Panc1 (cell line): ENCODE measurements at regions not wholly inside any gene's neighbourhood (a gene's known extent, or its start where the extent isn't known, plus 50 kb on each side); places are given as distances from the start of the nearest gene placed in this dataset.

ENCODE experiments used
- POLR2AphosphoS5 ChIP-seq: IDR thresholded peaks from 2 replicates; pipeline ENCODE4 v1.6.1; 2012; ENCODE audit warnings: mild to moderate bottlenecking, low read depth, low read length, moderate library complexity
- TCF7L2 ChIP-seq: IDR thresholded peaks from 2 replicates; pipeline ENCODE4 v1.6.1; 2011; ENCODE audit warnings: mild to moderate bottlenecking, low read depth, low read length, inconsistent platforms
- TF ChIP-seq, protein P1 (sequence below): fragments of 450-650 bp; IDR thresholded peaks from 2 replicates; pipeline ENCODE4 v1.5.1; 2017; ENCODE audit warnings: mild to moderate bottlenecking
- TF ChIP-seq, protein P2 (sequence below), 2 experiments: IDR thresholded peaks; 2 replicates each; pipeline ENCODE4 v1.6.1; 2011 to 2012; ENCODE audit warnings: low read depth in 2 of 2, control low read depth in 1 of 2, low read length in 1 of 2, mild to moderate bottlenecking in 1 of 2, moderate library complexity in 1 of 2; ENCODE audit not compliant: insufficient read depth in 1 of 2

DNA sequence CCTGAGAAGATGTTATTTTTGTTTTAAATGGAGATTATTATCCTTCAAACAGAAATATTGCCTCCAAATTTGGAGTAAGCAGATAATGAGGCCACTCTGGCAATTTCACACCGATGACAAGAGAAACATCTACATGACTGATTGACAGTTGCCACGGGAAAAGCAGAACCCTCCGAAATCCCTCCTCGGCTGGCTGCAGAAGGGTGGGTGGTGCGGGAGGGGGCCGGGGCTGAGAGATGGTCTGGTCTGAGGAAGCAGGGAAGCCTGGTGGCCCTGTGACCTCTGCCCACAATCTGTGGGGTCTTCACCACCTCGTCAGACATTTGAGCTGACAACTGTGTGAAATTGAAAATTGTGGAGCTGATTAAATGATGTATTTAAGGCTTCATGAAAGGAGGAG is 503.2 kb downstream of the MN1 start:
- TF ChIP-seq, protein P1, sequence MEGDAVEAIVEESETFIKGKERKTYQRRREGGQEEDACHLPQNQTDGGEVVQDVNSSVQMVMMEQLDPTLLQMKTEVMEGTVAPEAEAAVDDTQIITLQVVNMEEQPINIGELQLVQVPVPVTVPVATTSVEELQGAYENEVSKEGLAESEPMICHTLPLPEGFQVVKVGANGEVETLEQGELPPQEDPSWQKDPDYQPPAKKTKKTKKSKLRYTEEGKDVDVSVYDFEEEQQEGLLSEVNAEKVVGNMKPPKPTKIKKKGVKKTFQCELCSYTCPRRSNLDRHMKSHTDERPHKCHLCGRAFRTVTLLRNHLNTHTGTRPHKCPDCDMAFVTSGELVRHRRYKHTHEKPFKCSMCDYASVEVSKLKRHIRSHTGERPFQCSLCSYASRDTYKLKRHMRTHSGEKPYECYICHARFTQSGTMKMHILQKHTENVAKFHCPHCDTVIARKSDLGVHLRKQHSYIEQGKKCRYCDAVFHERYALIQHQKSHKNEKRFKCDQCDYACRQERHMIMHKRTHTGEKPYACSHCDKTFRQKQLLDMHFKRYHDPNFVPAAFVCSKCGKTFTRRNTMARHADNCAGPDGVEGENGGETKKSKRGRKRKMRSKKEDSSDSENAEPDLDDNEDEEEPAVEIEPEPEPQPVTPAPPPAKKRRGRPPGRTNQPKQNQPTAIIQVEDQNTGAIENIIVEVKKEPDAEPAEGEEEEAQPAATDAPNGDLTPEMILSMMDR = no peak
- TF ChIP-seq POLR2AphosphoS5 = no peak
- TF ChIP-seq TCF7L2 = no peak
- TF ChIP-seq, protein P2, sequence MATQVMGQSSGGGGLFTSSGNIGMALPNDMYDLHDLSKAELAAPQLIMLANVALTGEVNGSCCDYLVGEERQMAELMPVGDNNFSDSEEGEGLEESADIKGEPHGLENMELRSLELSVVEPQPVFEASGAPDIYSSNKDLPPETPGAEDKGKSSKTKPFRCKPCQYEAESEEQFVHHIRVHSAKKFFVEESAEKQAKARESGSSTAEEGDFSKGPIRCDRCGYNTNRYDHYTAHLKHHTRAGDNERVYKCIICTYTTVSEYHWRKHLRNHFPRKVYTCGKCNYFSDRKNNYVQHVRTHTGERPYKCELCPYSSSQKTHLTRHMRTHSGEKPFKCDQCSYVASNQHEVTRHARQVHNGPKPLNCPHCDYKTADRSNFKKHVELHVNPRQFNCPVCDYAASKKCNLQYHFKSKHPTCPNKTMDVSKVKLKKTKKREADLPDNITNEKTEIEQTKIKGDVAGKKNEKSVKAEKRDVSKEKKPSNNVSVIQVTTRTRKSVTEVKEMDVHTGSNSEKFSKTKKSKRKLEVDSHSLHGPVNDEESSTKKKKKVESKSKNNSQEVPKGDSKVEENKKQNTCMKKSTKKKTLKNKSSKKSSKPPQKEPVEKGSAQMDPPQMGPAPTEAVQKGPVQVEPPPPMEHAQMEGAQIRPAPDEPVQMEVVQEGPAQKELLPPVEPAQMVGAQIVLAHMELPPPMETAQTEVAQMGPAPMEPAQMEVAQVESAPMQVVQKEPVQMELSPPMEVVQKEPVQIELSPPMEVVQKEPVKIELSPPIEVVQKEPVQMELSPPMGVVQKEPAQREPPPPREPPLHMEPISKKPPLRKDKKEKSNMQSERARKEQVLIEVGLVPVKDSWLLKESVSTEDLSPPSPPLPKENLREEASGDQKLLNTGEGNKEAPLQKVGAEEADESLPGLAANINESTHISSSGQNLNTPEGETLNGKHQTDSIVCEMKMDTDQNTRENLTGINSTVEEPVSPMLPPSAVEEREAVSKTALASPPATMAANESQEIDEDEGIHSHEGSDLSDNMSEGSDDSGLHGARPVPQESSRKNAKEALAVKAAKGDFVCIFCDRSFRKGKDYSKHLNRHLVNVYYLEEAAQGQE (IDR thresholded peaks at IDR 0.05; ENCODE audit: insufficient read depth in 1 of 2, low read depth in 2 of 2, low read length in 1 of 2) = no peak
